ENCODE measurements at regions not wholly inside any gene's neighbourhood (a gene's known extent, or its start where the extent isn't known, plus 50 kb on each side); places are given as distances from the start of the nearest gene placed in this dataset.

- Histone ChIP-seq H3K27me3 (ENCODE audit: insufficient read depth) (no peaks in the 10 kb centered on the region), H3K79me2 (replicated peaks; ENCODE audit: insufficient read depth) (no peaks in the 10 kb centered on the region), H4K20me1 (replicated peaks; ENCODE audit: insufficient read depth) (no peaks in the 10 kb centered on the region), H3K27ac (ENCODE audit: low read depth) (no peak overlapping the region), H3K9me2 (ENCODE audit: insufficient read depth) (no peaks in the 10 kb centered on the region), H3K4me2 (no peak overlapping the region), H3K4me1 (ENCODE audit: insufficient read depth) (no peaks in the 10 kb centered on the region), H3K36me3 (ENCODE audit: insufficient read depth) (peaks cover 2% of the 10 kb centered on the region; the same call in 1 of the 2 replicates), H3K4me3 (no peak overlapping the region), H2AFZ (no peak overlapping the region), H3F3A (replicated peaks; ENCODE audit: low read depth) (no peaks in the 10 kb centered on the region)
- peaks cover 33% of the 10 kb centered on the region for H3K36me3 Mint-ChIP-seq (ENCODE audit: low read depth)
- TF ChIP-seq JUNB (IDR thresholded peaks at IDR 0.05; ENCODE audit: unreplicated experiment) (no peak), EZH2phosphoT487 (IDR thresholded peaks at IDR 0.05; ENCODE audit: unreplicated experiment) (no peak), POLR2AphosphoS5 (IDR thresholded peaks at IDR 0.05; ENCODE audit: low read depth) (no peak), EZH2 (IDR thresholded peaks at IDR 0.05; ENCODE audit: low read depth, unreplicated experiment) (no peak), CREB1 (CRISPR knock-in tag; IDR thresholded peaks at IDR 0.05; ENCODE audit: low read depth) (no peak), REST (IDR thresholded peaks at IDR 0.05; ENCODE audit: unreplicated experiment) (no peak), ZNF331 (CRISPR knock-in tag; IDR thresholded peaks at IDR 0.05; ENCODE audit: low read depth) (no peak), NANOG (IDR thresholded peaks at IDR 0.05; ENCODE audit: borderline replicate concordance) (no peak), ZNF114 (CRISPR knock-in tag; IDR thresholded peaks at IDR 0.05) (no peak), STAT1 (IDR thresholded peaks at IDR 0.05; ENCODE audit: unreplicated experiment) (no peak)
- TF ChIP-seq, protein P1, sequence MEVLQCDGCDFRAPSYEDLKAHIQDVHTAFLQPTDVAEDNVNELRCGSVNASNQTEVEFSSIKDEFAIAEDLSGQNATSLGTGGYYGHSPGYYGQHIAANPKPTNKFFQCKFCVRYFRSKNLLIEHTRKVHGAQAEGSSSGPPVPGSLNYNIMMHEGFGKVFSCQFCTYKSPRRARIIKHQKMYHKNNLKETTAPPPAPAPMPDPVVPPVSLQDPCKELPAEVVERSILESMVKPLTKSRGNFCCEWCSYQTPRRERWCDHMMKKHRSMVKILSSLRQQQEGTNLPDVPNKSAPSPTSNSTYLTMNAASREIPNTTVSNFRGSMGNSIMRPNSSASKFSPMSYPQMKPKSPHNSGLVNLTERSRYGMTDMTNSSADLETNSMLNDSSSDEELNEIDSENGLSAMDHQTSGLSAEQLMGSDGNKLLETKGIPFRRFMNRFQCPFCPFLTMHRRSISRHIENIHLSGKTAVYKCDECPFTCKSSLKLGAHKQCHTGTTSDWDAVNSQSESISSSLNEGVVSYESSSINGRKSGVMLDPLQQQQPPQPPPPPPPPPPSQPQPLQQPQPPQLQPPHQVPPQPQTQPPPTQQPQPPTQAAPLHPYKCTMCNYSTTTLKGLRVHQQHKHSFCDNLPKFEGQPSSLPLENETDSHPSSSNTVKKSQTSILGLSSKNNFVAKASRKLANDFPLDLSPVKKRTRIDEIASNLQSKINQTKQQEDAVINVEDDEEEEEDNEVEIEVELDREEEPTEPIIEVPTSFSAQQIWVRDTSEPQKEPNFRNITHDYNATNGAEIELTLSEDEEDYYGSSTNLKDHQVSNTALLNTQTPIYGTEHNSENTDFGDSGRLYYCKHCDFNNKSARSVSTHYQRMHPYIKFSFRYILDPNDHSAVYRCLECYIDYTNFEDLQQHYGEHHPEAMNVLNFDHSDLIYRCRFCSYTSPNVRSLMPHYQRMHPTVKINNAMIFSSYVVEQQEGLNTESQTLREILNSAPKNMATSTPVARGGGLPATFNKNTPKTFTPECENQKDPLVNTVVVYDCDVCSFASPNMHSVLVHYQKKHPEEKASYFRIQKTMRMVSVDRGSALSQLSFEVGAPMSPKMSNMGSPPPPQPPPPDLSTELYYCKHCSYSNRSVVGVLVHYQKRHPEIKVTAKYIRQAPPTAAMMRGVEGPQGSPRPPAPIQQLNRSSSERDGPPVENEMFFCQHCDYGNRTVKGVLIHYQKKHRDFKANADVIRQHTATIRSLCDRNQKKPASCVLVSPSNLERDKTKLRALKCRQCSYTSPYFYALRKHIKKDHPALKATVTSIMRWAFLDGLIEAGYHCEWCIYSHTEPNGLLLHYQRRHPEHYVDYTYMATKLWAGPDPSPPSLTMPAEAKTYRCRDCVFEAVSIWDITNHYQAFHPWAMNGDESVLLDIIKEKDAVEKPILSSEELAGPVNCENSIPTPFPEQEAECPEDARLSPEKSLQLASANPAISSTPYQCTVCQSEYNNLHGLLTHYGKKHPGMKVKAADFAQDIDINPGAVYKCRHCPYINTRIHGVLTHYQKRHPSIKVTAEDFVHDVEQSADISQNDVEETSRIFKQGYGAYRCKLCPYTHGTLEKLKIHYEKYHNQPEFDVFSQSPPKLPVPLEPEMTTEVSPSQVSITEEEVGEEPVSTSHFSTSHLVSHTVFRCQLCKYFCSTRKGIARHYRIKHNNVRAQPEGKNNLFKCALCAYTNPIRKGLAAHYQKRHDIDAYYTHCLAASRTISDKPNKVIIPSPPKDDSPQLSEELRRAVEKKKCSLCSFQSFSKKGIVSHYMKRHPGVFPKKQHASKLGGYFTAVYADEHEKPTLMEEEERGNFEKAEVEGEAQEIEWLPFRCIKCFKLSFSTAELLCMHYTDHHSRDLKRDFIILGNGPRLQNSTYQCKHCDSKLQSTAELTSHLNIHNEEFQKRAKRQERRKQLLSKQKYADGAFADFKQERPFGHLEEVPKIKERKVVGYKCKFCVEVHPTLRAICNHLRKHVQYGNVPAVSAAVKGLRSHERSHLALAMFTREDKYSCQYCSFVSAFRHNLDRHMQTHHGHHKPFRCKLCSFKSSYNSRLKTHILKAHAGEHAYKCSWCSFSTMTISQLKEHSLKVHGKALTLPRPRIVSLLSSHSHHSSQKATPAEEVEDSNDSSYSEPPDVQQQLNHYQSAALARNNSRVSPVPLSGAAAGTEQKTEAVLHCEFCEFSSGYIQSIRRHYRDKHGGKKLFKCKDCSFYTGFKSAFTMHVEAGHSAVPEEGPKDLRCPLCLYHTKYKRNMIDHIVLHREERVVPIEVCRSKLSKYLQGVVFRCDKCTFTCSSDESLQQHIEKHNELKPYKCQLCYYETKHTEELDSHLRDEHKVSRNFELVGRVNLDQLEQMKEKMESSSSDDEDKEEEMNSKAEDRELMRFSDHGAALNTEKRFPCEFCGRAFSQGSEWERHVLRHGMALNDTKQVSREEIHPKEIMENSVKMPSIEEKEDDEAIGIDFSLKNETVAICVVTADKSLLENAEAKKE (CRISPR knock-in tag; IDR thresholded peaks at IDR 0.05): no peak
- TF ChIP-seq, protein P2, sequence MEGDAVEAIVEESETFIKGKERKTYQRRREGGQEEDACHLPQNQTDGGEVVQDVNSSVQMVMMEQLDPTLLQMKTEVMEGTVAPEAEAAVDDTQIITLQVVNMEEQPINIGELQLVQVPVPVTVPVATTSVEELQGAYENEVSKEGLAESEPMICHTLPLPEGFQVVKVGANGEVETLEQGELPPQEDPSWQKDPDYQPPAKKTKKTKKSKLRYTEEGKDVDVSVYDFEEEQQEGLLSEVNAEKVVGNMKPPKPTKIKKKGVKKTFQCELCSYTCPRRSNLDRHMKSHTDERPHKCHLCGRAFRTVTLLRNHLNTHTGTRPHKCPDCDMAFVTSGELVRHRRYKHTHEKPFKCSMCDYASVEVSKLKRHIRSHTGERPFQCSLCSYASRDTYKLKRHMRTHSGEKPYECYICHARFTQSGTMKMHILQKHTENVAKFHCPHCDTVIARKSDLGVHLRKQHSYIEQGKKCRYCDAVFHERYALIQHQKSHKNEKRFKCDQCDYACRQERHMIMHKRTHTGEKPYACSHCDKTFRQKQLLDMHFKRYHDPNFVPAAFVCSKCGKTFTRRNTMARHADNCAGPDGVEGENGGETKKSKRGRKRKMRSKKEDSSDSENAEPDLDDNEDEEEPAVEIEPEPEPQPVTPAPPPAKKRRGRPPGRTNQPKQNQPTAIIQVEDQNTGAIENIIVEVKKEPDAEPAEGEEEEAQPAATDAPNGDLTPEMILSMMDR (conservative IDR thresholded peaks at IDR 0.05; ENCODE audit: low read depth in 2 of 2): no peak
- TF ChIP-seq, protein P3, sequence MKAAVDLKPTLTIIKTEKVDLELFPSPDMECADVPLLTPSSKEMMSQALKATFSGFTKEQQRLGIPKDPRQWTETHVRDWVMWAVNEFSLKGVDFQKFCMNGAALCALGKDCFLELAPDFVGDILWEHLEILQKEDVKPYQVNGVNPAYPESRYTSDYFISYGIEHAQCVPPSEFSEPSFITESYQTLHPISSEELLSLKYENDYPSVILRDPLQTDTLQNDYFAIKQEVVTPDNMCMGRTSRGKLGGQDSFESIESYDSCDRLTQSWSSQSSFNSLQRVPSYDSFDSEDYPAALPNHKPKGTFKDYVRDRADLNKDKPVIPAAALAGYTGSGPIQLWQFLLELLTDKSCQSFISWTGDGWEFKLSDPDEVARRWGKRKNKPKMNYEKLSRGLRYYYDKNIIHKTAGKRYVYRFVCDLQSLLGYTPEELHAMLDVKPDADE (IDR thresholded peaks at IDR 0.05): no peak
- no peak overlapping the region for H3K27ac Mint-ChIP-seq
- peaks cover 99% of the 10 kb centered on the region for H3K9me3 Mint-ChIP-seq
- no peaks in the 10 kb centered on the region for H3K4me1 Mint-ChIP-seq
- peaks cover 6% of the 10 kb centered on the region for H3K27me3 Mint-ChIP-seq (ENCODE audit: insufficient read depth, low read depth, poor library complexity)
- DNase-seq (ENCODE audit: low spot score): no peak
- ATAC-seq: no peak
- H3K4me3 Mint-ChIP-seq: no peak overlapping the region
Observed at GRCh38 chr20:43252761-43253160, 63.1 kb upstream of the PTPRT start.

All from GM23338 (cell line).